CD4-positive, CD25-positive, alpha-beta regulatory T cell (primary cell): ENCODE measurements at regions not wholly inside any gene's neighbourhood (a gene's known extent, or its start where the extent isn't known, plus 50 kb on each side); places are given as distances from the start of the nearest gene placed in this dataset.

ENCODE experiments used
- ATAC-seq, 2 donors: fragments of 150-1000 bp; cut with Tn5 transposase; one replicate each; pipeline ENCODE4 v1.10.0; 2021; ENCODE audit warnings: low read depth in 2 of 2, moderate number of reproducible peaks in 2 of 2, moderate library complexity in 1 of 2
- DNase-seq, 3 donors: peaks; one replicate each; pipeline versions ENCODE4 v3.0.0 to v3.0.0-alpha.2; 2012 to 2022; ENCODE audit warnings: mixed read lengths in 1 of 3
- H3K27ac ChIP-seq: one replicate; pipeline ENCODE4 v1.7.0; 2013; ENCODE audit warnings: mild to moderate bottlenecking, low read length; ENCODE audit not compliant: insufficient read depth, poor library complexity, severe bottlenecking
- H3K27me3 ChIP-seq: one replicate; pipeline ENCODE4 v1.7.0; 2013; ENCODE audit warnings: low read length; ENCODE audit not compliant: control insufficient read depth, insufficient read depth
- H3K36me3 ChIP-seq: one replicate; pipeline ENCODE4 v1.7.0; 2013; ENCODE audit warnings: mild to moderate bottlenecking, low read length, moderate library complexity; ENCODE audit not compliant: control insufficient read depth, insufficient read depth
- H3K4me1 ChIP-seq: 2 replicates; pipeline ENCODE4 v1.7.0; 2013; ENCODE audit warnings: mild to moderate bottlenecking, low read length; ENCODE audit not compliant: insufficient read depth, control insufficient read depth, poor library complexity, severe bottlenecking
- H3K4me3 ChIP-seq: one replicate; pipeline ENCODE4 v1.7.0; 2013; ENCODE audit warnings: low read depth, mild to moderate bottlenecking, low read length, moderate library complexity
- H3K9me3 ChIP-seq, 2 experiments: 1 replicate in 1 of 2; 2 replicates in 1 of 2; pipeline ENCODE4 v1.7.0; 2013; ENCODE audit warnings: low read length in 2 of 2, mild to moderate bottlenecking in 1 of 2, moderate library complexity in 1 of 2; ENCODE audit not compliant: control insufficient read depth in 2 of 2
- H3K27ac Mint-ChIP-seq, 3 donors: one replicate each; pipeline ENCODE4 v1.8.0; 2020 to 2022; ENCODE audit warnings: mild to moderate bottlenecking in 3 of 3, mixed read lengths in 3 of 3, moderate library complexity in 2 of 3
- H3K27me3 Mint-ChIP-seq: one replicate; pipeline ENCODE4 v1.8.0; 2022; ENCODE audit warnings: mild to moderate bottlenecking, mixed read lengths
- H3K36me3 Mint-ChIP-seq: one replicate; pipeline ENCODE4 v1.8.0; 2020; ENCODE audit warnings: mixed read lengths
- H3K4me1 Mint-ChIP-seq, 4 donors: one replicate each; pipeline ENCODE4 v1.8.0; 2020 to 2022; ENCODE audit warnings: mixed read lengths in 4 of 4, mild to moderate bottlenecking in 1 of 4
- H3K4me3 Mint-ChIP-seq, 4 donors: one replicate each; pipeline ENCODE4 v1.8.0; 2020 to 2022; ENCODE audit warnings: mild to moderate bottlenecking in 4 of 4, mixed read lengths in 4 of 4, moderate library complexity in 3 of 4
- H3K9me3 Mint-ChIP-seq, 7 donors: one replicate each; pipeline ENCODE4 v1.8.0; 2020 to 2022; ENCODE audit warnings: mixed read lengths in 7 of 7, mild to moderate bottlenecking in 3 of 7, moderate library complexity in 2 of 7

DNA sequence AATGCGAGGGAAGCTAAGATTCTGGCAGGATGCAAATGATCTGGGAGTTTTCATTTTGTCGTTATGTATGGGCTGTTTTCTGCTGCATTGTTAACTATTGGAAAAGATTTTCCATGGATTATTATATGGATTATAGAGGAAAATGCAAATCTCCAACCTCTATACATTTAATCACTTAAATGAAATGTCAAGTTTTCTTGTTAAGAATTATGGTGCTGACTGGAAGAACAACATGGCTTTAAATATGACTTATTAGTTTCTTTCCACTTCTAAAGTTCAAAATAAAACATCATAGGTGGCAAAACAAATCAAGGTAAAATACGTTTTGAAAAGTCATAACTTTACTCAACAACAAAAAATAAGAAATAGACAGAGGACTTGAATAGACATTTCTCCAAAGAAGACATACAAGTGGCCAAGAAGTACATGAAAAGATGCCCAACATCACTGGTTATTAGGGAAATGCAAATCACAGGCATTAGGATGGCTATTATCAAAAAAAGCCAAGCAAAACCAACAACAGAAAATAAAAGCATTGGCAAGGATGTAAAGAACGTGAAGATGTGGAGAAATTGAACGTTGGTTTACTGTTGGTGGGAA, 56.2 kb upstream of the CLDN5 start:
- no peaks in the 10 kb centered on the region for H3K9me3 ChIP-seq
- peak overlapping the region; percentile 43 for H3K4me3 ChIP-seq
- H3K27ac ChIP-seq: no peak overlapping the region
- no peak for DNase-seq
- no peaks in the 10 kb centered on the region for H3K27me3 Mint-ChIP-seq
- peaks cover 38% of the 10 kb centered on the region for H3K4me1 ChIP-seq
- H3K4me3 Mint-ChIP-seq: peak overlapping the region in 3 of 4 donors; percentile 55 to 74 (median 62)
- H3K36me3 ChIP-seq: no peaks in the 10 kb centered on the region
- no peak for ATAC-seq
- no peaks in the 10 kb centered on the region for H3K27me3 ChIP-seq
- H3K27ac Mint-ChIP-seq: peak overlapping the region; percentile 90 to 95 (median 92)
- H3K4me1 Mint-ChIP-seq: peaks cover 28 to 53% (median 35%) of the 10 kb centered on the region in 4 donors
- H3K9me3 Mint-ChIP-seq: no peaks in the 10 kb centered on the region
- H3K36me3 Mint-ChIP-seq: no peaks in the 10 kb centered on the region

DNA sequence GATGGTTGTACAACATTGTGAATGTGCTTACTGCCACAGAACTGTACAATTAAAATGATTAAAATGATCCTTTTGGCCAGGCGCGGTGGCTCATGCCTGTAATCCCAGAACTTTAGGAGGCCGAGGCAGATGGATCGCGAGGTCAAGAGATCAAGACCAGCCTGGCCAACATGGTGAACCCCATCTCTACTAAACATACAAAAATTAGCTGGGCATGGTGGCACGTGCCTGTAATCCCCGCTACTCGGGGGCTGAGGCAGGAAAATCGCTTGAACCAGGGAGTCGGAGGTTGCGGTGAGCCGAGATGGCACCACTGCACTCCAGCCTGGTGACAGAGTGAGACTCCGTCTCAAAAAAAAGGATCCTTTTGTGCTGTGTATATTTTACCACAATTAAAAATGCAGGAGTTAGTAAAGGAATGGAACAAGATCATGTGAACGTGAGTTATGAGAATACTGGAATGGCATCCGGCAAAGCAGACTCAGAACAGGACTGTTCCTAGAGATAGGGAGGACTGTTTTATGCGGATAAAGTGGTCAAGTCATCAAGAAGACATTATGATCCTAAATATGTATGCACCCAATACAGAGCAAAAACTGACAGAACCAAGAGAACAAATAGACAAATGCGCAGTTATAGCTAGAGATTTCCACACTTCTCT, 58.0 kb upstream of the CLDN5 start:
- Histone ChIP-seq H3K4me3 (no peak overlapping the region), H3K27me3 (no peaks in the 10 kb centered on the region), H3K9me3 (no peaks in the 10 kb centered on the region), H3K27ac (no peak overlapping the region), H3K36me3 (no peaks in the 10 kb centered on the region), H3K4me1 (peaks cover 27% of the 10 kb centered on the region)
- no peaks in the 10 kb centered on the region for H3K9me3 Mint-ChIP-seq
- no peaks in the 10 kb centered on the region for H3K36me3 Mint-ChIP-seq
- H3K4me3 Mint-ChIP-seq: no peak overlapping the region
- peaks cover 20 to 42% (median 29%) of the 10 kb centered on the region in 4 donors for H3K4me1 Mint-ChIP-seq
- H3K27me3 Mint-ChIP-seq: no peaks in the 10 kb centered on the region
- no peak for ATAC-seq
- H3K27ac Mint-ChIP-seq: peak overlapping the region; percentile 27 to 67 (median 38)
- DNase-seq: no peak

DNA sequence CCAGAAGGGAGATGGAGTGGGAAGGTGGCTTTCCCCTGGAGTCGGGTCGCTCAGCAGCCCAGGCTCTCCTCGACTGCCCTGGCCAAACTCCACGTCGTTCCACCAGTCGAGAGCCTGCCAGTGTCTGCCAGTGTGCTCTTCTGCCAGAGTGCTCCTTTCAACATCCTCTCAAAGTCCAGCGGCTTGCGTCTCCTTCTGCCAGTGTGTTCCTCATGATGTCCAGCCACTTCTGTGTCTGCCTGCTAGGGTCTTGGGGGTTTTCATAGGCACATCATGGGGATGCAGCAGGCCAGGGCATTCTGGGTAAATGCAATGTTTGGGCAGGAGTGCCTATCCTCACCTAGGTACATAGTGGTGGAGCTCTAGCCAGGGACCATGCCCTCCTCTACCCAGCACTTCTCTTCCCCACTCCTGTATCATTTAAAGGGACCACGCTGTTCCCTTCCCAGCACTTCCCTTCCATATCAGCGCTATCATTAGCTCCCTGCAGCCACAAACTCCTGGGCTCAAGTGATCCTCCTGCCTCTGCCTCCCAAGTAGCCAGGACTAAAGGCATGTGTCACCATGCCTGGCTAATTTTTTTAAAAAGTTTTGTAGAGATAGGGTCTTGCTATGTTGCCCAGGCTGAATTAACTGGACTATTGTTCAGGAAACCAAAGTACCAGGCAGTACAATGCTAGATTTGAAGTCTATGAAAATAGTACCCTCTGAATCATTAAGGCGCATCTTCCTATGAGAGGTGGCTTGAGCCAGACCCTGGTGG, 62.9 kb upstream of the CLDN5 start:
- H3K4me1 Mint-ChIP-seq: peaks cover 0 to 6% (median 3%) of the 10 kb centered on the region in 4 donors
- no peaks in the 10 kb centered on the region for H3K9me3 ChIP-seq
- no peaks in the 10 kb centered on the region for H3K27me3 ChIP-seq
- no peak overlapping the region for H3K27ac Mint-ChIP-seq
- no peak overlapping the region for H3K4me3 Mint-ChIP-seq
- ATAC-seq: no peak
- H3K36me3 Mint-ChIP-seq: no peaks in the 10 kb centered on the region
- no peak overlapping the region for H3K4me3 ChIP-seq
- H3K27ac ChIP-seq: no peak overlapping the region
- no peaks in the 10 kb centered on the region for H3K36me3 ChIP-seq
- H3K27me3 Mint-ChIP-seq: peaks cover 4% of the 10 kb centered on the region
- no peaks in the 10 kb centered on the region for H3K4me1 ChIP-seq
- no peak for DNase-seq
- H3K9me3 Mint-ChIP-seq: no peaks in the 10 kb centered on the region

DNA sequence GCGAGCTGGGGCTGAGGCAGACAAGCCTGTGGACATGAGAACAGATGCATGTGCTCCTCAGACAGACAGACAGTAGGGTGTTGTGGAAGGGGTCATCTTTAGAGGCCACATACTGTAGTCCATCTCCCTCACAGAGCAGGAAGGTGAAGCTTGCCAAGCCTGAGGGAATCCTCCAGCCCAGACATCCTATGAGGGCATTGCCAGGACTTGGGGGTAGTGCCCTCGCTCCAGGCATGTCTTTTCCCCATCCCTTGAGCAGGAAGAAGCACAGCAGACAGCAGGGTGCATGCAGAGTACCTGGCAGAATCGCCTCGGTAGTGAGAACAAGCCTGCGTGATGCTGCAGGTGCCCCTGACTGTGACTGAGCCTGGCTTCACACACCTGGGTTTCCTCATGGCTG, 66.5 kb upstream of the CLDN5 start:
- Histone ChIP-seq H3K36me3 (no peaks in the 10 kb centered on the region), H3K27ac (no peak overlapping the region), H3K9me3 (no peaks in the 10 kb centered on the region), H3K4me3 (no peak overlapping the region), H3K4me1 (no peaks in the 10 kb centered on the region), H3K27me3 (no peaks in the 10 kb centered on the region)
- Mint-ChIP-seq H3K9me3 (peaks cover 0 to 2% (median 0%) of the 10 kb centered on the region in 7 donors), H3K27ac (peak overlapping the region in 1 of 3 donors; percentile 20), H3K4me3 (peak overlapping the region in 1 of 4 donors; percentile 33), H3K27me3 (peaks cover 4% of the 10 kb centered on the region), H3K36me3 (peaks cover 6% of the 10 kb centered on the region), H3K4me1 (peaks cover 6 to 20% (median 11%) of the 10 kb centered on the region in 4 donors)
- DNase-seq (no peak), ATAC-seq (no peak)

DNA sequence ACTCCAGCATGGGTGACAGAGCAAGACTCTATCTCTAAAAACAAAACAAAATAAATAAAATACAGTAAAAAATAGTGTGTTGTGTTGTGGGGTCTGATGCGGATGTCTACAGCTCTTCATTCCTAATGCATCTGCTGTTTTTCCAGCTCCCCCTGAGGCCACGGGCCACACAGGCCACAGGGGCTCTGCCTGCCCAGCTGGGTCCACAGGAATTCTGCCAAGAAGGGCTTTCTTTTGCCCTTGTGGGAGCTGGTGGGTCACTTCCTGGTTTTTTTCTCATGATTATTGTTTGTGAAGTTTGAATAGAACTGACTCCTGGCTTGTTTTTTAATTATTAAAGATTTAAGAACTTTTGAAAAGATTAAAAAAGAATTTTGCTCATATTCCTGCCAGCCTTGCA, 67.4 kb upstream of the CLDN5 start:
- Histone ChIP-seq H3K4me1 (peaks cover 8% of the 10 kb centered on the region), H3K27ac (no peak overlapping the region), H3K4me3 (no peak overlapping the region), H3K36me3 (no peaks in the 10 kb centered on the region), H3K9me3 (no peaks in the 10 kb centered on the region), H3K27me3 (no peaks in the 10 kb centered on the region)
- Mint-ChIP-seq H3K4me1 (peaks cover 6 to 29% (median 11%) of the 10 kb centered on the region in 4 donors), H3K27me3 (peaks cover 4% of the 10 kb centered on the region), H3K27ac (no peak overlapping the region), H3K4me3 (no peak overlapping the region), H3K36me3 (peaks cover 6% of the 10 kb centered on the region), H3K9me3 (peaks cover 0 to 2% (median 0%) of the 10 kb centered on the region in 7 donors)
- ATAC-seq: no peak
- DNase-seq: no peak

DNA sequence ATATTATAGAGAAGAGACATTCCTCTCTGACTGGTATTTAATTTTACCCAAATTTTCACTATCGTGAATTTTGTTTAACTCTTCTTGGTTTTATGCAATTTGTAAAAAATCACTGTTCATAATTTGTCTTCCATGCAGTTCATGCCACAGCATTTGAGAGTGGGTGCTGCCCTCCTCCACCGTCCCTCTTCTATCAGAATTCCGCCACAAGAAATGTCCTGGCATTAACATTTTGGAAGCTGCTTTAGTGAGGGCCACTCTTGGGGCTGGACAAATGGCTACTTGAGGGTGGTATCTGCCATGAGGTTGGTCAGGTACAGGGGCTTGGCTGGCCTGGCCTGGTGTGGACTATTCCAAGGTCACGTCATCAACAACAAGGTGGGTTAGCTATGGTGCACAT, 68.3 kb upstream of the CLDN5 start:
- Histone ChIP-seq H3K4me3 (no peak overlapping the region), H3K27me3 (no peaks in the 10 kb centered on the region), H3K4me1 (peaks cover 17% of the 10 kb centered on the region), H3K27ac (no peak overlapping the region), H3K36me3 (no peaks in the 10 kb centered on the region), H3K9me3 (no peaks in the 10 kb centered on the region)
- peaks cover 0 to 2% (median 0%) of the 10 kb centered on the region in 7 donors for H3K9me3 Mint-ChIP-seq
- H3K4me3 Mint-ChIP-seq: no peak overlapping the region
- peaks cover 6% of the 10 kb centered on the region for H3K36me3 Mint-ChIP-seq
- H3K27me3 Mint-ChIP-seq: peaks cover 4% of the 10 kb centered on the region
- no peak overlapping the region for H3K27ac Mint-ChIP-seq
- no peak for ATAC-seq
- peaks cover 13 to 38% (median 15%) of the 10 kb centered on the region in 4 donors for H3K4me1 Mint-ChIP-seq
- DNase-seq: no peak

DNA sequence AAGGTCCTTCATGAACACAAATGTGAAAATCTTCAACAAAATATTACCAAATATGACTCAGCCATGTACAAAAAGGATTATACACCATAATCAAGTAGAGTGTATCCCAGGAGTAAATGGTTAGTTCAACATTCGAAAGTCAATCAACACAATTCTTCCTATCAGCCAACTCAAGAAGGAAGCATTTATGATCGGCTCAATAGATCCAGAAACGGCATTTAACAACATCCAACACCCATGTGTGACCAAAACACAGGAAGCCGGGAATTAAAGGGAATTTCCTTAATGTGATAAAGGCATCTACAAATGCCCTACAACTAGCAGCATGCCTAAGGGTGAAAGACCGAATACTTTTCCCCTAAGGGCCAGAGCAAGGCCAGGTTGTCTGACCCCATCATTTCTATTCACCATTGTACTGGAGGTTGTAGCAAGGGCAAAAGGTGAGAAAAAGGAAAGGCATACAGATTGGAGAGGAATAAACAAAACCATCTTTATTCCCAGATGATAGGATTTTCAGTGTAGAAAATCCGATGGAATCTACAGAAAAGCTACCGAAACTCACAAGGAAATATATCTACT, 69.9 kb upstream of the CLDN5 start:
- ATAC-seq: no peak
- Mint-ChIP-seq H3K4me1 (peaks cover 18 to 54% (median 27%) of the 10 kb centered on the region in 4 donors), H3K27me3 (peaks cover 4% of the 10 kb centered on the region), H3K36me3 (peaks cover 6% of the 10 kb centered on the region), H3K27ac (peak overlapping the region; percentile 54 to 99 (median 91)), H3K4me3 (peak overlapping the region in 1 of 4 donors; percentile 66), H3K9me3 (peaks cover 0 to 2% (median 0%) of the 10 kb centered on the region in 7 donors)
- no peaks in the 10 kb centered on the region for H3K36me3 ChIP-seq
- H3K27me3 ChIP-seq: no peaks in the 10 kb centered on the region
- DNase-seq: no peak
- H3K4me1 ChIP-seq: peaks cover 33% of the 10 kb centered on the region
- H3K4me3 ChIP-seq: no peak overlapping the region
- H3K9me3 ChIP-seq: no peaks in the 10 kb centered on the region
- no peak overlapping the region for H3K27ac ChIP-seq
